ENCODE measurements at regions not wholly inside any gene's neighbourhood (a gene's known extent, or its start where the extent isn't known, plus 50 kb on each side); places are given as distances from the start of the nearest gene placed in this dataset.
A peak's percentile ranks its signal among the peaks of the same experiment; 100 is the strongest.

GRCh38 chr5:97454015-97454414 lies 271.0 kb upstream of the RIOK2 start:
- H3K36me3 ChIP-seq (ENCODE audit: control insufficient read depth, insufficient read depth, low read length), result no peaks in the 10 kb centered on the region
- no peak overlapping the region for H3K4ac ChIP-seq (ENCODE audit: low read depth, low read length)
- no peak overlapping the region for H2BK15ac ChIP-seq (ENCODE audit: low read depth, low read length)
- intact Hi-C loops (cut with micrococcal nuclease) (no loop called here), dilution Hi-C loops (cut with HindIII; ENCODE audit: low sequenced_read_pairs, unreplicated experiment) (no loop called here), in situ Hi-C loops (cut with MboI; ENCODE audit: low sequenced_read_pairs) (no loop called here)
- H3K27ac ChIP-seq (ENCODE audit: insufficient read depth, low read length), result no peak overlapping the region
- no peaks in the 10 kb centered on the region for H3K27me3 ChIP-seq (ENCODE audit: control insufficient read depth, insufficient read depth, low read length)
- H3K4me2 ChIP-seq (ENCODE audit: low read depth, low read length), result no peak overlapping the region
- H2AFZ ChIP-seq (replicated peaks; ENCODE audit: low read length, poor library complexity), result no peak overlapping the region
- POLR2A ChIA-PET (ENCODE audit: unreplicated experiment), result no interaction called here
- no peaks in the 10 kb centered on the region for H3K79me1 ChIP-seq (ENCODE audit: low read depth in 1 of 2, low read length in 2 of 2)
- no peak overlapping the region for H4K91ac ChIP-seq (ENCODE audit: insufficient read depth, low read depth, low read length)
- H3K9me1 ChIP-seq (ENCODE audit: insufficient read depth, low read length), result no peaks in the 10 kb centered on the region
- no peak overlapping the region for H3K23ac ChIP-seq (ENCODE audit: low read depth, low read length)
- H3K4me3 ChIP-seq (ENCODE audit: insufficient read depth, low read depth, low read length), result no peak overlapping the region
- ATAC-seq (ENCODE audit: low read depth) (peak; percentile 44), DNase-seq (peak; percentile 46)
- H4K8ac ChIP-seq (ENCODE audit: low read depth in 2 of 2, low read length in 2 of 2), result no peak overlapping the region
- H2BK20ac ChIP-seq (ENCODE audit: low read depth, low read length), result no peak overlapping the region
- no peaks in the 10 kb centered on the region for H3K4me1 ChIP-seq (ENCODE audit: control insufficient read depth, insufficient read depth, low read length)
- CTCF ChIA-PET, result no interaction called here
- H2BK120ac ChIP-seq (ENCODE audit: low read depth, low read length), result no peak overlapping the region
- no peak overlapping the region for H2BK5ac ChIP-seq (ENCODE audit: low read depth, low read length, poor library complexity, severe bottlenecking)
- no peak overlapping the region for H3K9ac ChIP-seq (ENCODE audit: low read depth, low read length)
- H2AK5ac ChIP-seq (ENCODE audit: low read depth, low read length), result no peak overlapping the region
- H3K56ac ChIP-seq (ENCODE audit: extremely low read depth, insufficient read depth, low read length), result no peak overlapping the region
- no peak overlapping the region for H4K5ac ChIP-seq (ENCODE audit: low read depth, low read length)
- H2AK9ac ChIP-seq (replicated peaks; ENCODE audit: low read depth, low read length, poor library complexity), result no peak overlapping the region
- no peak overlapping the region for H3K18ac ChIP-seq (ENCODE audit: low read depth, low read length)
- H3K14ac ChIP-seq (replicated peaks; ENCODE audit: low read depth, low read length), result no peak overlapping the region
- BruUV-seq (replicated peaks), result no TSS peak
- H3K9me3 ChIP-seq (ENCODE audit: control insufficient read depth, insufficient read depth, low read length), result no peaks in the 10 kb centered on the region
- no peaks in the 10 kb centered on the region for H4K20me1 ChIP-seq (ENCODE audit: insufficient read depth, low read length)
- TF ChIP-seq, protein P1, sequence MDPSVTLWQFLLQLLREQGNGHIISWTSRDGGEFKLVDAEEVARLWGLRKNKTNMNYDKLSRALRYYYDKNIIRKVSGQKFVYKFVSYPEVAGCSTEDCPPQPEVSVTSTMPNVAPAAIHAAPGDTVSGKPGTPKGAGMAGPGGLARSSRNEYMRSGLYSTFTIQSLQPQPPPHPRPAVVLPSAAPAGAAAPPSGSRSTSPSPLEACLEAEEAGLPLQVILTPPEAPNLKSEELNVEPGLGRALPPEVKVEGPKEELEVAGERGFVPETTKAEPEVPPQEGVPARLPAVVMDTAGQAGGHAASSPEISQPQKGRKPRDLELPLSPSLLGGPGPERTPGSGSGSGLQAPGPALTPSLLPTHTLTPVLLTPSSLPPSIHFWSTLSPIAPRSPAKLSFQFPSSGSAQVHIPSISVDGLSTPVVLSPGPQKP (IDR thresholded peaks at IDR 0.05; ENCODE audit: borderline replicate concordance, low read depth, low read length), result no peak
- TF ChIP-seq RAD21 (IDR thresholded peaks at IDR 0.05; ENCODE audit: low read length) (no peak), MAFK (IDR thresholded peaks at IDR 0.05; ENCODE audit: low read depth, low read length) (no peak), RCOR1 (IDR thresholded peaks at IDR 0.05; ENCODE audit: insufficient replicate concordance, low read length) (no peak)
